Adrenal gland (tissue), 9 donors: ENCODE measurements at regions not wholly inside any gene's neighbourhood (a gene's known extent, or its start where the extent isn't known, plus 50 kb on each side); places are given as distances from the start of the nearest gene placed in this dataset.

Experiments used
- DNase-seq, 7 donors: peaks; one replicate each; pipeline ENCODE4 v3.0.0-alpha.2; 2019 to 2020
- H3K27ac ChIP-seq, 5 donors: fragments of 200-600 bp; sonication (generic) in 4 of 5; 1 replicate in 3 of 5; 2 replicates in 2 of 5; pipeline versions ENCODE4 v1.5.1 to v1.8.0; 2016 to 2020; ENCODE audit warnings: mild to moderate bottlenecking in 1 of 5
- H3K27me3 ChIP-seq: fragments of 200-600 bp; 2 replicates; pipeline ENCODE4 v1.8.0; 2021
- H3K36me3 ChIP-seq, 2 donors: fragments of 200-600 bp; replicated peaks in 1 of 2; 1 replicate in 1 of 2; 2 replicates in 1 of 2; pipeline versions ENCODE4 v1.5.1 to v1.8.0; 2018 to 2022
- H3K4me1 ChIP-seq, 2 donors: fragments of 200-600 bp; replicated peaks in 1 of 2; 1 replicate in 1 of 2; 2 replicates in 1 of 2; pipeline versions ENCODE4 v1.5.1 to v1.8.0; 2018 to 2021
- H3K4me3 ChIP-seq, 4 donors: fragments of 200-600 bp; sonication (generic) in 3 of 4; one replicate each; pipeline ENCODE4 v1.5.1; 2016 to 2018
- H3K9me3 ChIP-seq, 3 donors: fragments of 200-600 bp; sonication (generic) in 1 of 3; replicated peaks in 1 of 3; 1 replicate in 2 of 3; 2 replicates in 1 of 3; pipeline versions ENCODE4 v1.5.1 to v1.8.0; 2016 to 2021
- POLR2A ChIP-seq, 2 donors: fragments of 450-650 bp; IDR thresholded peaks; one replicate each; pipeline ENCODE4 v1.6.1; 2017; ENCODE audit warnings: antibody characterized with exemption in 2 of 2, mild to moderate bottlenecking in 2 of 2, moderate library complexity in 1 of 2
- WGBS, 4 donors: extraction: QIAGEN DNeasy Blood & Tissue Kit in 2 of 4; methylation state at CpG; one replicate each; pipeline versions ENCODE4 v1.1.5 to v1.1.7; 2013 to 2017; 5-methylcytosine and 5-hydroxymethylcytosine counted together
- intact Hi-C, 2 donors: fragments of 100-400 bp; cut with DNase I; formaldehyde crosslinking; loops; one replicate each; pipeline versions ENCODE4 v1.14.1 to v1.15.0; 2022 to 2023
- small RNA-seq, 2 donors: library from RNA; depleted of rRNA; stranded (forward); fragments of <200 nt; gene quantifications; one replicate each; pipeline ENCODE3, GENCODE V24; 2016
- TF ChIP-seq, protein P1 (sequence below), 6 experiments: fragments of 450-650 bp in 4 of 6; fragments of 200-600 bp in 2 of 6; sonication (generic) in 1 of 6; IDR thresholded peaks; 1 replicate in 5 of 6; 2 replicates in 1 of 6; pipeline versions ENCODE4 v1.5.1 to v1.8.0; 2016 to 2021; ENCODE audit warnings: antibody characterized with exemption in 6 of 6, mild to moderate bottlenecking in 2 of 6, moderate library complexity in 1 of 6
- donor health status: healthy with polysubstance abuse.
- donor health status: Bipolar disorder and iron deficiency.
- donor health status: DM: yes; HTN: yes; CAD: no.
- donor health status: DM: no; HTN: no; CAD: no.
- donor health status: DM: no; HTN: no; CAD: no.

DNA sequence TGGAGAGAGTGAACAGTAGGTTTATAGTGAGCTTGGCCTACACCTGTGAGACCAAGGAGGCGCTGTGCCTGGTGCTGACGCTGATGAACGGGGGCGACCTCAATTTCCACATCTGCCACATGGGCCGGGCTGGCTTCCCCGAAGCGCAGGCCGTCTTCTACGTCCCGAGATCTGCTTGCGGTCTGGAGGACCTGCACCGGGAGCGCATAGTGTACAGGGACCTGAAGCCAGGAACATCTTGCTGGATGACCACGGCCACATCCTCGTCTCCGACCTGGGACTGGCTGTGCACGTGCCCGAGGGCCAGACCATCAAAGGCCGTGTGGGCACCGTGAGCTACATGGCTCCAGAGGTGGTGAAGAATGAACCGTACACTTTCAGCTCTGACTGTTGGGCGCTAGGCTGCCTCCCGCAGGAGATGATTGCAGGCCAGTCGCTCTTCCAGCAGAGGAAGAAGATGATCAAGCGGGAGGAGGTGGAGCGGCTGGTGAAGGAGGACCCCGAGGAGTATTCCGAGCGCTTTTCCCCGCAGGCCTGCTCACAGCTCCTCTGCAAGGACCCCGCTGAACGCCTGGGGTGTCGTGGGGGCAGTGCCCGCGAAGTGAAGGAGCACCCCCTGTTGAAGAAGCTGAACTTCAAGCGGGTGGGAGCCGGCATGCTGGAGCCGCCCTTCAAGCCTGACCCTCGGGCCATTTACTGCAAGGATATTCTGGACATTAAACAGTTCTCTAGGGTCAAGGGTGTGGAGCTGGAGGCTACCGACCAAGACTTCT, 139.0 kb downstream of the ZDHHC20 start:
- WGBS, 4 donors: 96 to 98% (median 97%) methylated on average over 33 to 40 of the region's 40 CpGs
- Histone ChIP-seq H3K36me3 (no peaks in the 10 kb centered on the region), H3K9me3 (no peaks in the 10 kb centered on the region), H3K4me1 (no peaks in the 10 kb centered on the region), H3K27ac (no peak overlapping the region), H3K27me3 (no peaks in the 10 kb centered on the region), H3K4me3 (no peak overlapping the region)
- DNase-seq: no peak
- intact Hi-C loops: no loop called here
- TF ChIP-seq, protein P1, sequence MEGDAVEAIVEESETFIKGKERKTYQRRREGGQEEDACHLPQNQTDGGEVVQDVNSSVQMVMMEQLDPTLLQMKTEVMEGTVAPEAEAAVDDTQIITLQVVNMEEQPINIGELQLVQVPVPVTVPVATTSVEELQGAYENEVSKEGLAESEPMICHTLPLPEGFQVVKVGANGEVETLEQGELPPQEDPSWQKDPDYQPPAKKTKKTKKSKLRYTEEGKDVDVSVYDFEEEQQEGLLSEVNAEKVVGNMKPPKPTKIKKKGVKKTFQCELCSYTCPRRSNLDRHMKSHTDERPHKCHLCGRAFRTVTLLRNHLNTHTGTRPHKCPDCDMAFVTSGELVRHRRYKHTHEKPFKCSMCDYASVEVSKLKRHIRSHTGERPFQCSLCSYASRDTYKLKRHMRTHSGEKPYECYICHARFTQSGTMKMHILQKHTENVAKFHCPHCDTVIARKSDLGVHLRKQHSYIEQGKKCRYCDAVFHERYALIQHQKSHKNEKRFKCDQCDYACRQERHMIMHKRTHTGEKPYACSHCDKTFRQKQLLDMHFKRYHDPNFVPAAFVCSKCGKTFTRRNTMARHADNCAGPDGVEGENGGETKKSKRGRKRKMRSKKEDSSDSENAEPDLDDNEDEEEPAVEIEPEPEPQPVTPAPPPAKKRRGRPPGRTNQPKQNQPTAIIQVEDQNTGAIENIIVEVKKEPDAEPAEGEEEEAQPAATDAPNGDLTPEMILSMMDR (IDR thresholded peaks at IDR 0.05): no peak
- TF ChIP-seq POLR2A (IDR thresholded peaks at IDR 0.05): no peak

DNA sequence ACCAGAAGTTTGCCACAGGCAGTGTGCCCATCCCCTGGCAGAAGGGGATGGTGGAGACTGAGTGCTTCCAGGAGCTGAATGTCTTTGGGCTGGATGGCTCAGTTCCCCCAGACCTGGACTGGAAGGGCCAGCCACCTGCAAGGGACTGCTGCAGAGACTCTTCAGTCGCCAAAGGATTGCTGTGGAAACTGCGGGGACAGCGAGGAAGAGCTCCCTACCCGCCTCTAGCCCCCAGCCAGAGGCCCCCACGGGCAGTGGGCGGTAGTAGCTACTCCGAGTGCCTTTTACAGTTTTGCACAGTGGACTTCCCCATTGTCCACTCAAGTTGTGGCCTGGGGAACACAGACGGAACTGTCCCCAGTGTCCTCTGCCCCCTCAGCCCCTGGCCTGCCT, 138.5 kb downstream of the ZDHHC20 start:
- H3K4me1 ChIP-seq: peaks cover 0 to 1% of the 10 kb centered on the region in 2 donors
- no peak overlapping the region for H3K4me3 ChIP-seq
- TF ChIP-seq, protein P1 (IDR thresholded peaks at IDR 0.05): no peak
- no peak for TF ChIP-seq POLR2A (IDR thresholded peaks at IDR 0.05)

DNA sequence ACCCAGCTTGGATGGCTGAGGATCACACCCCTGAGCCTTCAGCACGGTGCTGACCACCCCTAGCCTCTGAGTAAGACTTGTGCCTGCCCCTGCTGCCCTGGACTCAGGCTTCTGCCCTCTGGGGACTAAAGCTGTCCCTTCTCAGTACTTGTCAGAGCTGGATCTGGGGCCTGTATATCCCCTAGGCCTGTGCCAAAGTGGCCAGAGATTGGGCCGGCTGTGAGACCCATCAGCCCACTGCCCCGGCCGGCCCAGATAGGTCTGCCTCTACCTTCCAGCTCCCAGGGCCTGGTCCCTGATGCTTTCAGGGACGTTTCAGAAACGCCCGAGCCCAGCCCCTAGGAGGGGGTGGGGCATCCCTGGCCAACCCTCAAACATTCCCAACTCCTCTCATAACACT, 137.8 kb downstream of the ZDHHC20 start:
- Histone ChIP-seq H3K27ac (no peak overlapping the region), H3K4me1 (peaks cover 0 to 7% of the 10 kb centered on the region in 2 donors), H3K4me3 (no peak overlapping the region), H3K36me3 (no peaks in the 10 kb centered on the region), H3K9me3 (no peaks in the 10 kb centered on the region), H3K27me3 (no peaks in the 10 kb centered on the region)
- intact Hi-C loops: no loop called here
- no peak for TF ChIP-seq POLR2A (IDR thresholded peaks at IDR 0.05)
- TF ChIP-seq, protein P1 (IDR thresholded peaks at IDR 0.05): no peak
- DNase-seq: no peak
- WGBS, 4 donors: 62 to 81% (median 70%) methylated on average over 4 to 7 of the region's 7 CpGs

More for the DNA sequence above, 138.5 kb downstream of the ZDHHC20 start:
- no peak overlapping the region for H3K27ac ChIP-seq
- DNase-seq: no peak
- no peaks in the 10 kb centered on the region for H3K9me3 ChIP-seq
- no peaks in the 10 kb centered on the region for H3K27me3 ChIP-seq
- 81 to 93% (median 89%) methylated on average over 3 to 8 of the region's 8 CpGs for WGBS, 4 donors
- H3K36me3 ChIP-seq: no peaks in the 10 kb centered on the region
- intact Hi-C loops: no loop called here

DNA sequence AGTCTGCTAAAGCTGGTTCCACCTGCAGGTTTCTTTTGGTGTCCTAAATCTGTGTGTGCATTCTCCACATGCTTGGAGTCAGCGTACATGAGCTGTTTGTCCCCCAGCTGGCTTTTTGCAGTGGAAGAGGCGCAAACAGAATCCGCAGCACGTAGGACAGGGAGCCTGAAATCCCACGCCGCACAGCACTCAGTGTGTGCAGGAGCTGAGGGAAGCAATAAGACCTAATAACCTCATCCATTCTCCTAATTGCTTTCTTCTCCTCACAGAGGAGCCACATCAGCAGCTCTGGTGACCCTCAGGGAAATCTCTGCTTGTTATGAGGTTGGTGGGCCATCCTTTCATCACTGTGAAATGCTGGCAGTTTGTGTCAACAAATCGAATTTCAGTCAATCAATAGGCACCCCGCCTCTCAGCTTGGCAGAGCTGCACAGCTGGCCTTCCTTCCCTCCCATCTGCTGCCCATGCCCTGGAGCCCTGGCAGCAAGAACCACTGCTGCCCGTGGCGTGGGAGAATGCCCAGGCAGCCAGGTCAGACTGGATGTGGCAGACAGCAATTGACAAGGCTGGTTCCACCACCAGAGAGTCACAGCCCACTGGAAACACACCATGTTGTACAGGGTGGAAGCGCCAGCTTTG, 136.7 kb downstream of the ZDHHC20 start:
- intact Hi-C loops: no loop called here
- no peak for DNase-seq
- no peaks in the 10 kb centered on the region for H3K27me3 ChIP-seq
- 74 to 85% (median 82%) methylated on average over 9 to 11 of the region's 11 CpGs for WGBS, 4 donors
- no peaks in the 10 kb centered on the region for H3K9me3 ChIP-seq
- no peak overlapping the region for H3K4me3 ChIP-seq
- H3K27ac ChIP-seq: no peak overlapping the region
- H3K36me3 ChIP-seq: no peaks in the 10 kb centered on the region
- TF ChIP-seq POLR2A (IDR thresholded peaks at IDR 0.05): no peak
- TF ChIP-seq, protein P1 (IDR thresholded peaks at IDR 0.05): no peak
- peaks cover 0 to 8% of the 10 kb centered on the region in 2 donors for H3K4me1 ChIP-seq

Small RNA genes in the stretch of these regions (small RNA-seq; reads per million reads assigned to genes)
- gene AL158032.2: 0 reads per million in 2 donors
